ENCODE measurements at regions not wholly inside any gene's neighbourhood (a gene's known extent, or its start where the extent isn't known, plus 50 kb on each side); places are given as distances from the start of the nearest gene placed in this dataset.
"Not testable (repeated sequence)": the region's sequence is repeated elsewhere in the genome, so short reads cannot be mapped to it uniquely, and the experiment has no call there.

DNA sequence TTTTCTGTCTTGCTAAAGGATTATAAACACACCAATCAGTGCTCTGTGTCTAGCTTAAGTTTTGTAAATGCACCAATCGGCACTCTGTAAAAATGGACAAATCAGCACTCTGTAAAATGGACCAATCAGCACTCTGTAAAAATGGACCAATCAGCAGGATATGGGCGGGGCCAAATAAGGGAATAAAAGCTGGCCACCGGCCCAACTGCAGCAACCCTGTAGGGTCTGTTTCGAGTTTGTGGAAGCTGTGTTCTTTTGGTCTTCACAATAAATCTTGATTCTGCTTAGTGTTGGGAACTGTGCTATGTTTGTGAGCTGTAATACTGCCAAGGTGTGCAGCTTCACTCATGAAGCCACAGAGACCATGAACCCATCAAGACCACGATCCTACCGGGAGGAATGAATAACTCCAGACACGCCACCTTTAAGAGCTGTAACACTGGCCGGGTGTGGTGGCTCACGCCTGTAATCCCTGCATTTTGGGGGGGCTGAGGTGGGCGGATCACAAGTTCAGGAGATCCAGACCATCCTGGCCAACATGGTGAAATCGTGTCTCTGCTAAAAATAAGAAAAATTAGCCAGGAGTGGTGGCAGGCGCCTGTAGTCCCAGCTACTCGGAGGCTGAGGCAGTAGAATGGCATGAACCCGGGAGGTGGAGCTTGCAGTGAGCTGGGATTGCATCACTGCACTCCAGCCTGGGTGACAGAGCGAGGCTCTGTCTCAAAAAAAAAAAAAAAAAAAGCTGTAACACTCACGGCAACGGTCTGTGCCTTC lies 133.0 kb upstream of the GDF10 start:
- DNase-seq (ENCODE audit: low read depth, low spot score) = not testable (repeated sequence)

- DNase-seq (ENCODE audit: low read depth, low spot score) = no peak
Observed at GRCh38 chr10:47167591-47167990, 132.4 kb upstream of the GDF10 start.

DNA sequence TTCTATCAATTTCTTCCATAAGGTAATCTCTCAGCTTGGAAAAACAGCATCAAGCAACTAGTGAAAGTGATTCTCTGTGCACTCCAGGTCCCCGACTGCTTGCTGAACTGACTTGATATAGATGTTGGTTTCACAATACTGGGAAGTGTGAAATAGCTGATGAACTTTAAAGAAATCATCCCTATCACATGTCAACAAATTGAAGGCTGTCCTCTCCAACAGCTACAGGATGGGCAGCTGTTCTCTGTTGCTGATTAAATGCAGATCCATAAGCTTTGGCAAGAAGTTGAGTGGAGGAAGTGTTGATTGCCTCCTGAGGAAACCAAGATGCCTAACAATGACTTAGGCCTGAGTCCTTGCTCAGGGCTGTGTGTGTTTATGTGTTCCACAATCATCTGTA lies 130.4 kb upstream of the GDF10 start:
- DNase-seq (ENCODE audit: low read depth, low spot score) = no peak

DNA sequence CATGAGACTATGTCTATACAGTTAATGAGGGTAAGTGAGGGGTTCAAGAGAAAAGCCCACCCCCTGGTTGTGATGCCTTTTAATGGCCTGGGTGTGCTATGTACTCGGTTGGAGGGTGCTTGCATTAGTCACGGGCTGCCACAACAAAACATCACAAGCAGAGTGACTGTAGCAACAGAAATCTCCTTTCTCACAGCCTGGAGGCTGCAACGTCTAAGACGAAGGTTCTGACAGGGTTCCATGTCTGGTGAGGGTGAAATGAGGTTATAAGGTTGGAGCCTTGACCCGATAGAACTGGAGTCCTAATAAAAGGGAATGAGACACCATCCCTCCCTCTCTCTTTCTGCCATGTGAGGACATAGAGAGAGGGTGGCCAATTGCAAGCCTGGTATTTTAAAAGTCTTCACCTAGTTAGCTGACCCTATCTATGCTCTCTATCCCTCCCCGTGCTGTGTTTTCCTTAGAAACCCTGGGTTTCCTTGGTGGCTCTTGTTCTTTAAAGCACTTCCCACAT lies 126.0 kb upstream of the GDF10 start:
- DNase-seq (ENCODE audit: low read depth, low spot score) = no peak

DNA sequence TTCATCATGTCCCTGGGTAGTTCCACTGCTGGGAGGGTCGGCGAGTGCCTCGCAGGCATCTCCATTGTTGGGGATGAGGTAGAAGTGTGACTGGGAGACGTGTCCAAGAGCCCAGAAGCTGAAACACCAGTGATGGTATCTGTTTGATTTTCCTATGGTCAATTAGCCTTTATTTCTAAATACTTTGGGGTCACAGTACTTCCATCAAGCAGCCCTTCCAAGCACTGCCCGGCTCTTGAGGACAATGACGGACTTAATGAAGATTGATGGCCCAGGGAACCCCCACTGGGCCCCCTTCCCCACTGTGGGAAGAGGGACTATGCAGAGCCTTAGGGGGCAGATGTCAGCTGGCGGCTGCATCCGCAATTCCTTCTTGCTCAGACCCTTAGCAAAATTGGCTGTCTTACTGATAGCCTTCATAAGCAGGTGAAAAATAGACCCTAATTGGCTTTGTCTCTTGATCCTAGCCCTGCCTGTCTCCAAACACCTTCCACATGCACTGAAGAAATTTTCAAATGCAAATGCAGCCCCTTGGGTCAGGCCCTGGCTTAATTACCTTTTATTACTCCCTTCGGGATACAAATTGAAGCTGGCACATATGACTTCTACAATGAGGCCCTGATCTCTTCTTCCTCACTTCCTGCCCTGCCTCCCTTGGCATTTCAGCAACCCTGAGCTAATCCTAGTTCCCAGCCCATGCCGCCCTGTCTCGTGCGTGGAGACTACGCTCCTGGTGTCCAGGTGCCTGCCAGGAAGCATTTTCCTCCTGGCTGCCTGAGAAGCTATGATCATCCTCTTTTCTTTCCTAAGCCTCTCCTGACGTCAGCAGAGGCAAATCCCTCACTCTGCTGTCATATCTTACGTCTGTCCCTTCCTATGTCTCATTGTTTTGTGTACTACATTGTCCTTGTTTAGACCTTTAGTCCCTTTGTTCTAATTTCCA lies 124.5 kb upstream of the GDF10 start:
- no peak for DNase-seq (ENCODE audit: low read depth, low spot score)

- no peak for DNase-seq (ENCODE audit: low read depth, low spot score)
Observed at GRCh38 chr10:47176206-47176902, 123.6 kb upstream of the GDF10 start.

DNA sequence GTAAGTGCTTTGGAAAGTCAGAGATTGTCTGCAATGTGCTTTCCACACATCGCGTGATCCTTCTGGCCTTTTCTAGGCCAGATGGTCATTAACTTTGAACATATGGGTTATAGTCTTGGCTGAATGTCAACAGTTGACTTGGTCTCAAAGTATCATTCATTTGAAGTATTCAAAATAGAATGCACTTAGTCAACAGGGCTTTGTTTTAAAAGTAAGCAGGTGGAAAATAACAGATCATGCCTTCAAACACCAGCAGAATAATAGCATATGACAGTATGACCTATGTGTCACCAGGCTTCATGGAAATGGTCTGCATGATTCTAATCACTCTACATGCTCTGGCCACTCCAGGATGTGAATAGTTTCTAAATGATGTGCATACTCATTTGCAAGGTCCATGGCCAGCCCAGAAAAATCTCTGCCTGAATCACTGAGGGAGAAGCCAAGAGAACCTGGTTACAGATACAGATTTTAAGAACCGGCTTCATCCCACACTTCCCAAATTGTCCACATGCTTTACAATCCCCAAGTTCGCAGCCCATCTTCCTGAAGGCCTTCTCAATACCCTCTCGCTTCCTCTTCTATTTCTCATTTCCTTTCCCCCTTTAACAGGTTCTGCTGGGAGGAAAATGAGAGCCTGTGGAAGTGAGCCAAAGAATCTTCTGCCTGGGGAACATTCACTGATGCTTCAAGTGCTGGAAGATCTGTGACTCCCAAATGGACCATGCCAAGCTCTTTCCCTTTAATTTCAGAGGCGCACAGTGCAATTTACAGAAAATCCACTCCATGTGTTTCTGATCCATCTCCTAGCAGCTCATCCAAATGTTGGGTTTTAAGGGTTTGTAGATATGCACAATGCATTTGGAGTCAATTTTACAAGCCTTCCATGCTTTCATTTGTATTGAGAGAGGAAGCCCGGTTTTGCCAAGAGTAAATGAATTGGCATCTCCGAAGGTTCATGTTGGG lies 122.8 kb upstream of the GDF10 start:
- no peak for DNase-seq (ENCODE audit: low read depth, low spot score)

DNA sequence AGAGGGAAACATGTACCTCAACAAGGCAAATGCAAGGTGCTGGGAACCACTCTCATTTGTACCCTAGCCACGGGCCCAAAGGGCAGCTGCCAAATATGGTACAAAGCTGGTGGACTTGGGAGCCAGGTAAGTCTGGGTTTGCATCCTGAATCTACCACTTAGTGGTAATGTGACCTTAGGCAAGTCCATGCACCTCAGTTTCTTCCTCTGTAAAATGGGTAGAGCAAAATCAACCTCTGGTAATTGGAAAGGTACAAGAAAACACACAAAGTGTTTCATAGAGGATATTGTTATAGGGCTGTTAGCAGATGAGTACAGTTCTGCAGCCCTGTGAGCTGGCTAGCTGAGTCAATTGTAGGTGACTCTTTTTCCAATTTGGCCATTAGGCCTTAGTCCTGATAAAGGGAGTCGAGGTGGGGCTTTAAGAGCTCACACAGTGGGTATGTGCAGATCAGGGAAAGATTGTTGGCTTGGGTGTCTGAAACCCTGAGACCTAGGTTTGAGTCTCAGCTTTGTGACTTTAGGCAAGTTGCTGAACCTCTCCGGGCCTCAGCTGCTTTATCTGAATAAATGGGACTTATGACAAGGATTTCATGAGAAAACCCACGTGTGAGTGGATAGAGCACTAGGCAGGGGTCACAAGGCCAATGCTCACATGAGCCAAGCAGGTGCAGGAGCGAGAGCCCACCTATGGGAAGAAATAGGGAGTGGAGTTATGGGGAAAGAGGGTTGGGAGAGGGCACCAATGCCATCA lies 121.3 kb upstream of the GDF10 start:
- no peak for DNase-seq (ENCODE audit: low read depth, low spot score)

DNA sequence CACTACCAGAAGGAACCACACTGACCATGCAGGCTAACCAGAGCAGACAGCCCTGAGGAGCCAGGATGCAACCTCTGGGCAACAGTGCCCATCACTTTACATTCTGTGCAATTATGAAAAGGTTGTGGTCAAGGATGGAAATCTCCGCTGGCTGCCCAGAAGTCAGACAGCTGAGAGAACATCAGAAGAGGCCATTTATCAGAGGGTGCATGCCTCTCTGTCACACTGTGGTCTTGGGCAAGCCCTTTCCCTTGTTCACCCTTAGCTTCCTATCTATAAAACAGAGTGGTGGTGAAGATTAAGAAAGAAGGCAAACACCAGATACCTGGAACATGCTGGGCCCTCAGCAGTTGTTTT lies 120.7 kb upstream of the GDF10 start:
- DNase-seq (ENCODE audit: low read depth, low spot score) = no peak

GRCh38 chr10:47181052-47181849 lies 118.7 kb upstream of the GDF10 start:
- DNase-seq (ENCODE audit: low read depth, low spot score) = no peak

GRCh38 chr10:47182934-47183703 lies 116.9 kb upstream of the GDF10 start:
- DNase-seq (ENCODE audit: low read depth, low spot score) = no peak

DNA sequence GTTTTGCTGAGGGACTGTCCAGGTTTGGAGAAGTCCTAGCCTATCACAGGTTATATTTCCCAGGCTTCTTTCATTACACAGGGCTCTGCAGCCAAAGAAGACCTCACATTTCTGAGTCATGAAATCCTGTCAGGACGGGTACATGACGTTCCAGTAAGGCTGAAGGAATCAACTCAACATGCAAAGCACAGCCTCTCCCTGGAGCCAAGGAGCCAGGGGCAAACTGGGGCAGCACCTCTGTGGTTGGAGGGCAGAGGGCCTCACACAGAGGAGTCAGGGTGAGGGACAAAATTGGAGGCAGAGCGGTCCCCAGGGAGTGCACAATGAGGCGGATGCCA lies 116.3 kb upstream of the GDF10 start:
- no peak for DNase-seq (ENCODE audit: low read depth, low spot score)

- DNase-seq (ENCODE audit: low read depth, low spot score) = no peak
Observed at GRCh38 chr10:47184273-47184672, 115.7 kb upstream of the GDF10 start.

- DNase-seq (ENCODE audit: low read depth, low spot score) = no peak
Observed at GRCh38 chr10:47184724-47185330, 115.2 kb upstream of the GDF10 start.

DNA sequence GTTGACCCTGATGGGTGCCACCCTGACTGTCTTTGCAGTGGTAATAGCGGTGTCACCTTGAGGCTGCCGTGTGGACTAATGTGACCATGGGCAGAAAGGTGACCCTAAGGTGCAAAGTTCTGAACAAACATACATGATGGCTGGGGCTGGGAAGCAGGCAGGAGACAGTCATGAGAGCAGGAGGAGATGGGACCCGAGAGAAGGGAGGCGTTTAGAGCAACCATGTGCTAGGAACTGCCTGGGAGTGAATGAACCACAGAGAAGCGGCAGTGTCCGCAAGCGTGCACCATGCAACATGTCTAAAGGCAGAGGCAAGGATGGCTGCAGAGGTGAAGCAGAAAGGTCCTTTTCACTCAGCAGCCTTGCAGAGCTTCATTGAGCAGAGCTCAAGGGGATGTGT lies 113.1 kb upstream of the GDF10 start:
- DNase-seq (ENCODE audit: low read depth, low spot score) = no peak

DNA sequence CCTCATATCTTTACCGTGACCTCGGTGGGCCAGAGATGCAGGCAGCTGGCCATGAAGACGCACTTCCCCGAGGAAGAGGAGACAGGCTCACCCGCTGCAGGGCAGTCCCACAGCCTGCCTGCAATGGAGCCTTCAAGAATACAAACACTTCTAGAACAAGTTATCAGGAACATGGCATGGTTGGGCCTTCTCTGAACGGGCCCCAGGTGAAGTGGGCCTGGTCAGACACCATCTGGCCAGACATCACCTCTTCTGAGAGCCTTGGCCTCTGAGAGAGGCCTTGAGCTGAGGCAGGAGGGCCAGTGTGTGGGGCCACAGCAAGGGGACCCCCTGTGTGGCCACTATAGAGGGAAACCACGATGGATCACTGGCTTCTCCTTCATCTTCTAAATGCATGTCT lies 112.4 kb upstream of the GDF10 start:
- DNase-seq (ENCODE audit: low read depth, low spot score) = no peak

- DNase-seq (ENCODE audit: low read depth, low spot score) = no peak
Observed at GRCh38 chr10:47188156-47188555, 111.8 kb upstream of the GDF10 start.

DNA sequence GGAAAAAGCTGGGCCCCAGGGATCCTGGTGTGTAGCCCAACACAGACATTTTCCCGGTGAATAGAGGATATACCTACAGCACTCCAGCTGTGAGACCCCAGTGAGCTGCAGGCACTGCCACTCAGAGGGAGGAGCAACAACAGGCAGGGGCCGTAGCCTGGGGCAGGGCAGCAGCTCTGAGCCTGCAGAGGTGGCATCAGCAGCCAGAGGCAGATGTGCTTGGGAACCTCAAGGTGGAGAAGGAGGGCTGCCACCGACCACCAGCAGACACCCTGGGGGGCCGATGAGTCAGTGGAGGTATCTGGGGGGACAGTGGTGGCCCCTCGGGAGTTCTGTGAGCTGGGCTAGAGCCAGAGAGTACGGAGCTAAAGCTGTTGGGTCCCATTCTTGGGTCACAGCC lies 110.2 kb upstream of the GDF10 start:
- DNase-seq (ENCODE audit: low read depth, low spot score) = no peak
